G401 (cell line): ENCODE measurements at regions not wholly inside any gene's neighbourhood (a gene's known extent, or its start where the extent isn't known, plus 50 kb on each side); places are given as distances from the start of the nearest gene placed in this dataset.

Source experiments
- DNase-seq: peaks from one replicate; pipeline ENCODE4 v3.0.0-alpha.2; 2015; ENCODE audit warnings: low spot score
- in situ Hi-C: cut with HindIII; loops from 2 replicates; pipeline ENCODE4 v1.10.0; 2016; ENCODE audit warnings: low sequenced_read_pairs, mixed read lengths

- in situ Hi-C loops = no loop called here
These were observed 139.0 kb upstream of the PIEZO2 start for GRCh38 chr18:11288401-11288800.

DNA sequence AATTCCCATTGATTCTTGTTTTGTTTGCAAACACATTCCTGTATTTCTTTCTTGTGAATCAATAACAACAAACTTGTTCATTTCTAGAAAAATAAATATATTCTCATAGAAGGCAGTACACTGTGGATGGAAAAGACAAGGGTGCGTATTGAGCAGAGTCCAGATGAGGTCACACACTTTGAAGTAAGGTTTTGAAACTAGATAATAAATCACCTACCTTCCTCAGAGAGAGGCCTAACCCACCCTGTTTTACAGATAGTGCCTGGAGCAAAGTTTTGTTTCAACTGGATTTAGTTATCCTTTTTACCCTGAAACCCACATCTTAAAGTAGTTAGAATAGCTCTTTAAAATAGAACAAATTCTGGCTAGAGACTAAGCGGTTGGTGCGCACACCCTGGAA lies 137.1 kb upstream of the PIEZO2 start:
- DNase-seq = no peak
- in situ Hi-C loops = no loop called here

More at GRCh38 chr18:11288401-11288800, 139.0 kb upstream of the PIEZO2 start:
- DNase-seq = no peak

DNA sequence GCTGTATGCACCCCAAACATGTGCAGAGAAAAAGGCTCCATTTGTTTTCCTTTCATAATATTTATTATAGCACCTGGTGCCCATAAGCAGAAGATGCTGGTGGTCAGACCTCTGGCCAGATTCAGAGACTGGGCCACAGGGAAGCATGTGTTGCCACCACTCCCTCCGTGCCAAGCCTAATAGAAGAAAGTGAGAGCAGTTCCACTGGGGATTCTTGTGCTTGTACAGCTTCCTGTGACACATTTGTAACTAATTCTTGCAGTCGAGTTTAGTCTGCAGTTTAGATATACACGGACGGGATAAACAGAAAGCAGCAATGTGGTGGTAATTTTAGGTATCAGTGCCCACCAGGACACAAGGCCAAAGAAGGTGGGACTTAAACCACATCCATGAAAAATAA lies 135.4 kb upstream of the PIEZO2 start:
- in situ Hi-C loops = no loop called here
- DNase-seq = no peak

GRCh38 chr18:11284349-11284748 lies 135.0 kb upstream of the PIEZO2 start:
- in situ Hi-C loops = no loop called here
- no peak for DNase-seq

- in situ Hi-C loops = no loop called here
These were observed 134.3 kb upstream of the PIEZO2 start for GRCh38 chr18:11283479-11284161.

DNA sequence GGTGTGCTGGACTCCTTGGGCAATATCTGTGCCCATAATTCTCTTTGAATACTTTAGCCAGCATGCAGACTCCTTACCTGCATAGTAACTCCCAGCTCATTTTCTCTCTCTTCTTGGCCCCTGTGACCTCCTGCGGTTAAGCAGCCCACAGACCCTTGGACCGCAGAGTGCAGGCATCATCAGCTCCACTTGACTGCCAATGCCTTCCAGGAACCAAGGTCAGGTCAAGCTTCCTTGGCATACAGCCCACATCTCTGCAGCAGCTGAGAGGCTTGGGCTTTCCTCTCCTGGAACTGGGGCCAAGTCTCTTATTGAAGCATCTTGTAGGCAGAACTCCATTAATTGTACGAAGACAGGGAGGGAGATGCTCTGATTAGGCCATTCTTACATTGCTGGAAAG lies 130.1 kb upstream of the PIEZO2 start:
- no peak for DNase-seq
- in situ Hi-C loops = no loop called here

More at GRCh38 chr18:11283479-11284161, 134.3 kb upstream of the PIEZO2 start:
- no peak for DNase-seq

- no peak for DNase-seq
- in situ Hi-C loops = no loop called here
These were observed 127.3 kb upstream of the PIEZO2 start for GRCh38 chr18:11276678-11277077.

GRCh38 chr18:11274144-11274794 lies 124.9 kb upstream of the PIEZO2 start:
- no peak for DNase-seq
- in situ Hi-C loops = no loop called here

- in situ Hi-C loops = no loop called here
- no peak for DNase-seq
These were observed 123.1 kb upstream of the PIEZO2 start for GRCh38 chr18:11272516-11272915.

DNA sequence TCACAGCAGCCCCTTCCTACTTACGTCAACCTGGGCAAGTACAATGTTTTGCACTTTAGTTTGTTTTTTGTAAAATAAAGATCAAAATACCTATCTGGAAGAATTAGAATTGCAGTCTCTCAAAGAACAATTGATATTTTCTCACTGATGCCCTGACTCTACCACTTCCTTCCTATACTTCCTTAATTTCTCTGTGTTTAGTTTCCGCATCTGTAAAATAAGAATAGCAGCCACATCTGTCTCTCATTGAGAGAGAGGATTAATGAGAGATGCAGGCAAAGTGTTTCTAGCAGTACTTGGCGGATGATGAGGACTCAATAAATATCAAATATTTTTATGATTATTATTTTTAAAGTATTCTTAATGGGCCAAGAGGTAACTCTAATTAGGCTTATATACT lies 122.6 kb upstream of the PIEZO2 start:
- no peak for DNase-seq
- in situ Hi-C loops = no loop called here

DNA sequence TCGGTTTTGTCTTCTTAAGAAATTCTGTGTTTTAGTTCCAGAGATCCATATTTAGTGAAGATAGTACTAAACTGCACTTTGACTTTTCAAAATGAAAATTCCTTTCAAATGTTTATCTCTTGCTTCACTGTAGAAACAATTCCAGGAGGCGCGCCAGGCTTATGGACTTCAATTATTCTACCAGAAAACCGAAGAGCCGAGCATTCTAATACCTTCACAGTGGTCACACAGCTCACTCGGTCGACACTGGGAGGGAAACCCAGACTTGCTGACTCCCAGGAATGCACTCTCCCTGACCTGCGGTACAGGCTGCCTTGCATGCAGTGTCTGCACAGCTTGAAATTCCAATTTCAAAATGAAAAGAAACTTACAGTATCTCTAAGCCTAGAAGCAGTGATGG lies 119.9 kb upstream of the PIEZO2 start:
- in situ Hi-C loops = no loop called here
- no peak for DNase-seq

DNA sequence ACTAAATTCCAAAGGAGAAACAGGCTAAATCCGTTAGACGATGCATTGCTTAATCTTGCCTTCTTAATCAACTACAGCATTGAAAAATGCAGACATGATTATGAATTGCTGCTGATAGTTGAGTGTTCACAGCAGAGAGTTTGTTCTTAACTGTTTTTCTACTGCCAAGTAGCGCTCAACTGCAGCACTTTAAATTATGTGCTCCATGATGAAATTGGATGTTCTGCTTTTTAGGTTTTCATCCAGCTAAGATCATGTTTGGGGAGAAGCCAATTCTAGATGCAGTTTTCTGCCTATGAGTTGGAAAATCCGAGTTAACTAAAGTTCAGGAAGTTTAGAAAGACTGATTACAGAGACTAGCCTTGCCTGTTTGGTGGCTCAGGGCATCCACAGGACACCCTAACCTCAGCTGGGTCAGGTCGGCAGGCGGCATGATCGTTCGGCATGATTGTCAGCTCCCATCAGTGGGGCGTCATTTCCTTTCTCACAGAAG lies 119.4 kb upstream of the PIEZO2 start:
- DNase-seq = no peak
- in situ Hi-C loops = no loop called here

DNA sequence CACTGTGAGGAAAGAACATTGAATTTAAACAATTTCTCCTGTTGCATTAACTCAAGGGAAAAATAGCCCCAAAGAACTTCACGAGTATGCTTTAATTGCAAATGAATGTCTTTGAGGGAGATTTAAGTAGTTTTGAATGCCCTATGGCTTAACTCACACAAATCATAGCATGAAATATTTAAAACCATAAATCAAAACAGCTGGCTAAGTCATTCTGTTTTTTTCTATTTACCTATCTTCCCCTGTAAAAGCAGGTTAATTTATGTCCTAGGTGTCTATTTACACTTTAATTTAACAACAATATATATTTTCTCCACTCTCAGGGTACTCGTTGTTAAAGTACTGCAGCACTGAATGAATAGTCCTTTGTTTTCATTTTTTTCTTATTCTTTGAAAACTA lies 118.8 kb upstream of the PIEZO2 start:
- in situ Hi-C loops = no loop called here

DNA sequence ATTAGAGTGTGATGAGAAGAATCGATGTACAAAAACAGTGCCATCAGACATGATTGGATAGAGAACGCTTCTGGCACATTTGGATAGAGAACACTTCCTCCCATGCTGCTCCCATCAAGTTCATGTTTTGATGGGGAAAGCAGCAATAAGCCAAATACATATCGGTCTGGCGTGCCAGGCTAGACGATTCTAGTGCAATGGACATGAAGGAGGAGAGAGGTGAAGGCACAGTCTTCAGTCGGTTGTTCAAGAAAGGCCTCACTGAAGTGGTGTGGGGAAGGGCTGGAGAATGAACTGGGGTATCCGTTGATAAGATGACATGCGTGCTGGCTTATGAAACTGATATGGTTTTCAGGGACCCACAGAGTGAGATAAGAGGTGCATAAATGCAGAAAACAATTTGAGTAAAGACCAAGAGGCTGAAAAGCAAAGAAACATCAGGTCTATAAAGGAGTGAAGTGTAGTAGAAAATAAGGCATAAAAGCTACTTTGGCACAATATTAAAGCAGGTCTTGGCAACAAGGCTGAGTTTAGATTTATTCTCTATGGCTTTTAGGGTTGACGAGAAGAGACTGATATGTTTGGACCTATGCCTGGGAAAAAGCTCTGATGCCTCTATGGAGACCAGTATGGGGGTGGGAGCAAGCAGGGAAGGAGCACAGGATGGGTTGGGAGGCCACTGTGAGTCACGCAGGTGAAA lies 117.6 kb upstream of the PIEZO2 start:
- in situ Hi-C loops = no loop called here
- DNase-seq = no peak

More for the DNA sequence above, 118.8 kb upstream of the PIEZO2 start:
- DNase-seq = no peak

- in situ Hi-C loops = no loop called here
- DNase-seq = no peak
These were observed 112.1 kb upstream of the PIEZO2 start for GRCh38 chr18:11261486-11261885.

DNA sequence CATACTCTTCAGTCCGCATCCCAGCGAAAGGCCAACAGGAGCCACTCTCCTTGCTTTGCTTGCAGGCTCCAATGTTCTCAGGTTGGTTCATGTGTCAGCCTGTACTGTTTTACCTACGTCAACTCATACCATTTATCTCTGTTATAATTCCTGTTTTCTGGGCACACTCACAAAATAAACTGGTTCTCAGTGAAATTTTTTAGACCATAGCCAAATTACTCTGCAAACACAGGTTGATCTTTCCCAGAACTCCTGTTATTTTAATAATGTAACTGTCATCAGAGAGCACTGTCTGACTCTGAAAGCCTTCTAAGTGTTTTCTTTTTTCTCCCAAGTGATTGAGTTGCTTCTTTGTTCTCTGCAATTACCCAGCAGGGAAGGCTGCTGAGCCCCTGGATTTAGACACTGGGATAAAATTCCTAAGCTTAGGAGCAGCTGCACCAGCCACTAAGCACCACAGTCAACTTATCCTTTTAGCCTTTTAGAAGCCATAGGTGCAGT lies 111.6 kb upstream of the PIEZO2 start:
- in situ Hi-C loops = no loop called here
- no peak for DNase-seq

- DNase-seq = no peak
- in situ Hi-C loops = no loop called here
These were observed 110.2 kb upstream of the PIEZO2 start for GRCh38 chr18:11259469-11260150.

DNA sequence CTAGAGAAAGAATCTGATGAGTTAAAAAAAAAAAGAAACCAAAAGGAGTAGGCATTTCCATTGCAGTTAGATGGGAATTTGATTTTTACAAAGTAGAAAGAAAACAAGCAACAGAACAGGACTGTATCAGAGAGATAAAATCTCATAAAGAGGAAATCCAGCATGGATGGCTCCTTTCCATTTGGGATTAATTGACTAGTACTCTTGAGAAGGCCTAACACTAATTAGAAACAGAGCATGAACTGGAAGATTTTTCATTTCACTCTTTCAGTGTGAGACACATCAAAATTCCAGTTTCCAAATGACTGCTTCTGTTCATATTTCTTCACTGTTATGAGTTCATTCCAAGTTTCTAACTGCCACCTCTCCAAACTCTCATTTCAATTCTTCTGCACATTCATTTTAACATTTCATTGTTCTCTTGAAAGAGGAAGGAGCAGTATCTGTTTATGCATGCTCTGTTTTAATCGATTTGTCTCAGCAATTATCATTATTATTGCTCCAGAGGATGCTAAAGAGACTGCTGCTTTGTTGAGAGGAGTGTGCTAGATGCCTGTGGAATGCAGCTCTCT lies 108.8 kb upstream of the PIEZO2 start:
- in situ Hi-C loops = no loop called here
- no peak for DNase-seq

DNA sequence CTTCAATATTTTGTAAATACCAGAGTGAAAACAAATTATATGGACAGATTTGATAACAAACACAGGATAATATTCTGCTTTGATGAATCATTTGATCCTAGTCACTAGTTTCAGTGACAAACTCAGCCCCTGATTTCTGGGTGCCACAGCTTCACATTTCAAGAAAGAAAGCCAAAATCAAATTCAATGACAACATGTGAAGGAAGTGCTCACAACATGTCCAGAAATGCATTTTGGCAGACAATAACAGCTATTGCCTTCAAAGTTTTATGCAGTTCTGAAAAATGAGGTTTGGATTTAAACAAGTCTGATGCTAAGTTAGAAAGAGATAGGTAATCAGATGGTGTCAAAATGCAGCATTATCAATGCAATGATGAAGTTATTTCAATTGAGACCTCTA lies 106.9 kb upstream of the PIEZO2 start:
- DNase-seq = no peak
- in situ Hi-C loops = no loop called here
